Neuronal stem cell (in vitro differentiated cells): ENCODE measurements at regions not wholly inside any gene's neighbourhood (a gene's known extent, or its start where the extent isn't known, plus 50 kb on each side); places are given as distances from the start of the nearest gene placed in this dataset.
A peak's percentile ranks its signal among the peaks of the same experiment; 100 is the strongest.

Experiments
- DNase-seq: peaks from one replicate; pipeline ENCODE4 v3.0.0-alpha.2; 2013; ENCODE audit warnings: low spot score
- H2AFZ ChIP-seq: one replicate; pipeline ENCODE4 v1.6.1; 2013; ENCODE audit warnings: mild to moderate bottlenecking, low read length, inconsistent platforms
- H2AK5ac ChIP-seq: 2 replicates; pipeline ENCODE4 v1.6.1; 2013; ENCODE audit warnings: low read depth, mild to moderate bottlenecking, inconsistent platforms, low read length, moderate library complexity, mixed read lengths
- H2BK120ac ChIP-seq: 2 replicates; pipeline ENCODE4 v1.6.1; 2013; ENCODE audit warnings: low read depth, mild to moderate bottlenecking, inconsistent platforms, low read length, moderate library complexity, mixed read lengths
- H2BK12ac ChIP-seq: one replicate; pipeline ENCODE4 v1.6.1; 2013; ENCODE audit warnings: low read length, inconsistent platforms
- H2BK15ac ChIP-seq: 2 replicates; pipeline ENCODE4 v1.6.1; 2013; ENCODE audit warnings: mild to moderate bottlenecking, low read length, inconsistent platforms, mixed read lengths
- H2BK5ac ChIP-seq: one replicate; pipeline ENCODE4 v1.6.1; 2013; ENCODE audit warnings: inconsistent platforms, mild to moderate bottlenecking, low read length, moderate library complexity
- H3K14ac ChIP-seq: one replicate; pipeline ENCODE4 v1.6.1; 2013; ENCODE audit warnings: low read length, inconsistent platforms
- H3K18ac ChIP-seq: 2 replicates; pipeline ENCODE4 v1.6.1; 2013; ENCODE audit warnings: low read length, inconsistent platforms
- H3K23ac ChIP-seq: 2 replicates; pipeline ENCODE4 v1.6.1; 2013; ENCODE audit warnings: low read depth, mild to moderate bottlenecking, mixed read lengths, low read length, inconsistent platforms; ENCODE audit not compliant: poor library complexity
- H3K27ac ChIP-seq: replicated peaks from 3 replicates; pipeline ENCODE4 v1.5.1; 2013; ENCODE audit warnings: low read length, inconsistent platforms
- H3K27me3 ChIP-seq, 3 experiments: 2 replicates each; pipeline ENCODE4 v1.6.1; 2013; ENCODE audit warnings: low read length in 3 of 3, mild to moderate bottlenecking in 2 of 3, inconsistent platforms in 1 of 3, low read depth in 1 of 3, mixed read lengths in 1 of 3, moderate library complexity in 1 of 3; ENCODE audit not compliant: control insufficient read depth in 3 of 3, insufficient read depth in 3 of 3
- H3K36me3 ChIP-seq, 2 donors: replicated peaks in 1 of 2; 2 replicates each; pipeline ENCODE4 v1.6.1; 2013; ENCODE audit warnings: low read length in 2 of 2; ENCODE audit not compliant: control insufficient read depth in 2 of 2, insufficient read depth in 2 of 2
- H3K4ac ChIP-seq: 2 replicates; pipeline ENCODE4 v1.6.1; 2013; ENCODE audit warnings: inconsistent platforms, mild to moderate bottlenecking, low read length, moderate library complexity
- H3K4me1 ChIP-seq, 2 donors: 1 replicate in 1 of 2; 2 replicates in 1 of 2; pipeline ENCODE4 v1.6.1; 2013; ENCODE audit warnings: low read length in 2 of 2, low read depth in 1 of 2; ENCODE audit not compliant: control insufficient read depth in 2 of 2, insufficient read depth in 1 of 2
- H3K4me2 ChIP-seq: one replicate; pipeline ENCODE4 v1.6.1; 2013; ENCODE audit warnings: mild to moderate bottlenecking, low read length, inconsistent platforms; ENCODE audit not compliant: insufficient read depth, poor library complexity, severe bottlenecking
- H3K4me3 ChIP-seq, 2 donors: 2 replicates each; pipeline ENCODE4 v1.5.1; 2013; ENCODE audit warnings: low read length in 2 of 2, mild to moderate bottlenecking in 2 of 2, inconsistent platforms in 1 of 2, moderate library complexity in 1 of 2
- H3K79me1 ChIP-seq: one replicate; pipeline ENCODE4 v1.6.1; 2013; ENCODE audit warnings: low read depth, mild to moderate bottlenecking, inconsistent platforms, low read length, moderate library complexity
- H3K9ac ChIP-seq: one replicate; pipeline ENCODE4 v1.6.1; 2013; ENCODE audit warnings: mild to moderate bottlenecking, low read depth, low read length, inconsistent platforms; ENCODE audit not compliant: poor library complexity
- H3K9me3 ChIP-seq, 2 donors: replicated peaks in 1 of 2; 2 replicates each; pipeline versions ENCODE3 to v1.6.1; 2013; ENCODE audit warnings: low read length in 2 of 2, mild to moderate bottlenecking in 2 of 2, inconsistent platforms in 1 of 2, low read depth in 1 of 2, mixed read lengths in 1 of 2, moderate library complexity in 1 of 2; ENCODE audit not compliant: control insufficient read depth in 2 of 2, insufficient read depth in 1 of 2
- H4K8ac ChIP-seq: one replicate; pipeline ENCODE4 v1.6.1; 2013; ENCODE audit warnings: low read depth, mild to moderate bottlenecking, inconsistent platforms, low read length, moderate library complexity
- H4K91ac ChIP-seq: one replicate; pipeline ENCODE4 v1.6.1; 2013; ENCODE audit warnings: low read length, low read depth, mild to moderate bottlenecking, inconsistent platforms; ENCODE audit not compliant: poor library complexity
- WGBS, 2 donors: extraction: QIAGEN DNeasy Blood & Tissue Kit; methylation state at CpG; one replicate each; pipeline ENCODE4 v1.1.7; 2013; ENCODE audit warnings: missing lambda C conversion rate in 2 of 2, mixed read lengths in 1 of 2; ENCODE audit not compliant: insufficient read length in 2 of 2, insufficient replicate concordance in 1 of 2; ENCODE audit errors: extremely low coverage in 2 of 2; 5-methylcytosine and 5-hydroxymethylcytosine counted together

- no peaks in the 10 kb centered on the region for H3K9me3 ChIP-seq
- H2BK12ac ChIP-seq, result no peak overlapping the region
- H4K8ac ChIP-seq, result no peak overlapping the region
- no peaks in the 10 kb centered on the region for H3K4me1 ChIP-seq
- no peaks in the 10 kb centered on the region for H3K79me1 ChIP-seq
- no peak overlapping the region for H3K27ac ChIP-seq
- H2BK15ac ChIP-seq, result no peak overlapping the region
- no peak overlapping the region for H2BK5ac ChIP-seq
- H3K18ac ChIP-seq, result no peak overlapping the region
- H3K14ac ChIP-seq, result no peak overlapping the region
- WGBS, 2 donors, result no CpG with 5 or more reads among the region's 5 CpGs
- H3K4me3 ChIP-seq, result no peak overlapping the region
- H2AFZ ChIP-seq, result no peak overlapping the region
- H3K27me3 ChIP-seq, result no peaks in the 10 kb centered on the region
- H3K4ac ChIP-seq, result no peak overlapping the region
- H3K4me2 ChIP-seq, result no peak overlapping the region
- H3K23ac ChIP-seq, result no peak overlapping the region
- no peak overlapping the region for H3K9ac ChIP-seq
- no peak overlapping the region for H2BK120ac ChIP-seq
- no peak overlapping the region for H2AK5ac ChIP-seq
- no peaks in the 10 kb centered on the region for H3K36me3 ChIP-seq
- no peak overlapping the region for H4K91ac ChIP-seq
- DNase-seq, result peak; percentile 64
Observed at GRCh38 chr13:23020246-23020843, 160.4 kb upstream of the SGCG start.

- no peak overlapping the region for H3K14ac ChIP-seq
- H2AFZ ChIP-seq, result peak overlapping the region; percentile 45
- no peak overlapping the region for H2BK15ac ChIP-seq
- H3K4me2 ChIP-seq, result no peak overlapping the region
- no peak for DNase-seq
- H3K9me3 ChIP-seq, result no peaks in the 10 kb centered on the region
- H2AK5ac ChIP-seq, result no peak overlapping the region
- H3K4me3 ChIP-seq, result no peak overlapping the region
- H3K9ac ChIP-seq, result no peak overlapping the region
- no peaks in the 10 kb centered on the region for H3K36me3 ChIP-seq
- H4K91ac ChIP-seq, result no peak overlapping the region
- H3K4ac ChIP-seq, result no peak overlapping the region
- no peak overlapping the region for H3K18ac ChIP-seq
- no peaks in the 10 kb centered on the region for H3K27me3 ChIP-seq
- H4K8ac ChIP-seq, result no peak overlapping the region
- no CpG with 5 or more reads among the region's 5 CpGs for WGBS, 2 donors
- no peak overlapping the region for H2BK12ac ChIP-seq
- no peak overlapping the region for H3K23ac ChIP-seq
- no peaks in the 10 kb centered on the region for H3K79me1 ChIP-seq
- peaks cover 0 to 2% of the 10 kb centered on the region in 2 donors for H3K4me1 ChIP-seq
- no peak overlapping the region for H2BK5ac ChIP-seq
- H3K27ac ChIP-seq, result no peak overlapping the region
- no peak overlapping the region for H2BK120ac ChIP-seq
Observed at GRCh38 chr13:23021906-23022305, 158.9 kb upstream of the SGCG start.

GRCh38 chr13:23022704-23023103, 158.1 kb upstream of the SGCG start:
- Histone ChIP-seq H2BK5ac (no peak overlapping the region), H2AFZ (no peak overlapping the region)

GRCh38 chr13:23025864-23026608, 154.7 kb upstream of the SGCG start:
- WGBS, 2 donors, result no CpG with 5 or more reads among the region's 5 CpGs
- H2BK5ac ChIP-seq, result no peak overlapping the region
- no peak overlapping the region for H2BK15ac ChIP-seq
- DNase-seq, result no peak
- H2AFZ ChIP-seq, result peak overlapping the region; percentile 85
- no peak overlapping the region for H3K23ac ChIP-seq
- H3K4me2 ChIP-seq, result no peak overlapping the region
- H3K4me3 ChIP-seq, result no peak overlapping the region
- H2BK120ac ChIP-seq, result no peak overlapping the region
- no peak overlapping the region for H4K91ac ChIP-seq
- no peak overlapping the region for H3K4ac ChIP-seq
- peaks cover 0 to 2% of the 10 kb centered on the region in 2 donors for H3K4me1 ChIP-seq
- H3K36me3 ChIP-seq, result no peaks in the 10 kb centered on the region
- no peaks in the 10 kb centered on the region for H3K9me3 ChIP-seq
- H3K79me1 ChIP-seq, result no peaks in the 10 kb centered on the region
- no peak overlapping the region for H3K18ac ChIP-seq
- H3K9ac ChIP-seq, result no peak overlapping the region
- no peak overlapping the region for H4K8ac ChIP-seq
- H3K27ac ChIP-seq, result no peak overlapping the region
- no peak overlapping the region for H3K14ac ChIP-seq
- no peak overlapping the region for H2BK12ac ChIP-seq
- H3K27me3 ChIP-seq, result no peaks in the 10 kb centered on the region
- H2AK5ac ChIP-seq, result no peak overlapping the region

More at GRCh38 chr13:23022704-23023103, 158.1 kb upstream of the SGCG start:
- Histone ChIP-seq H2BK12ac (no peak overlapping the region), H4K91ac (no peak overlapping the region), H3K14ac (no peak overlapping the region), H3K79me1 (no peaks in the 10 kb centered on the region), H3K4me2 (no peak overlapping the region), H3K36me3 (no peaks in the 10 kb centered on the region), H3K9ac (peak overlapping the region; percentile 70), H3K27me3 (no peaks in the 10 kb centered on the region), H3K23ac (no peak overlapping the region), H3K4me1 (peaks cover 0 to 2% of the 10 kb centered on the region in 2 donors), H3K27ac (no peak overlapping the region), H3K18ac (no peak overlapping the region), H3K4ac (no peak overlapping the region), H3K4me3 (peak overlapping the region in 1 of 2 donors; percentile 46), H4K8ac (peak overlapping the region; percentile 89), H2BK120ac (no peak overlapping the region), H3K9me3 (no peaks in the 10 kb centered on the region), H2BK15ac (no peak overlapping the region), H2AK5ac (no peak overlapping the region)
- no peak for DNase-seq
- no CpG with 5 or more reads among the region's 7 CpGs for WGBS, 2 donors
